ENCODE measurements at regions not wholly inside any gene's neighbourhood (a gene's known extent, or its start where the extent isn't known, plus 50 kb on each side); places are given as distances from the start of the nearest gene placed in this dataset.

DNA sequence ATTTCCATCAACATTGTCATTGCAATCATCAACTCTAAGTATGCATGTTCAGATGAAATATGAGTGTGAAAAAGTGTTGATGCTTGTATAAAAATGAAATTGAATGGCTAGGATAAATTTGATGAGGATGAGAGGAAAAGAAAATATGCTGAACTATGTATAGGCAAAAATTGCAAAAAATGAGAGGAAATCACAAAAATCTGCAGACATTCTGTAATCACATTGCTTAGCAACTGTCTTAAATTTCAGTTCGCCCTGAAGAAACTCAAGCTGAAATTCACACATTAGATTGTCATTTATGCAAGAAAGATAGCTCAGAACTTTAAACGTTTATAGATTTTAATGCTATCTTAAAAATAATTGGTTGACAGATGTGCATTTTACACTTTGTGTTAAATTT, 1098.8 kb upstream of the IGFBP7 start:
- TF ChIP-seq OSR1 (CRISPR knock-in tag; IDR thresholded peaks at IDR 0.05) (no peak), BACH2 (CRISPR knock-in tag; IDR thresholded peaks at IDR 0.05; ENCODE audit: borderline replicate concordance) (no peak)
- TF ChIP-seq, protein P1, sequence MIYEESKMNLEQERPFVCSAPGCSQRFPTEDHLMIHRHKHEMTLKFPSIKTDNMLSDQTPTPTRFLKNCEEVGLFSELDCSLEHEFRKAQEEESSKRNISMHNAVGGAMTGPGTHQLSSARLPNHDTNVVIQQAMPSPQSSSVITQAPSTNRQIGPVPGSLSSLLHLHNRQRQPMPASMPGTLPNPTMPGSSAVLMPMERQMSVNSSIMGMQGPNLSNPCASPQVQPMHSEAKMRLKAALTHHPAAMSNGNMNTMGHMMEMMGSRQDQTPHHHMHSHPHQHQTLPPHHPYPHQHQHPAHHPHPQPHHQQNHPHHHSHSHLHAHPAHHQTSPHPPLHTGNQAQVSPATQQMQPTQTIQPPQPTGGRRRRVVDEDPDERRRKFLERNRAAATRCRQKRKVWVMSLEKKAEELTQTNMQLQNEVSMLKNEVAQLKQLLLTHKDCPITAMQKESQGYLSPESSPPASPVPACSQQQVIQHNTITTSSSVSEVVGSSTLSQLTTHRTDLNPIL (CRISPR knock-in tag; IDR thresholded peaks at IDR 0.05; ENCODE audit: low read depth): no peak

All from SK-N-SH treated with all-trans-retinoic acid at 6 μM for 48 hours (cell line).